ENCODE measurements at regions not wholly inside any gene's neighbourhood (a gene's known extent, or its start where the extent isn't known, plus 50 kb on each side); places are given as distances from the start of the nearest gene placed in this dataset.
"Not testable (repeated sequence)": the region's sequence is repeated elsewhere in the genome, so short reads cannot be mapped to it uniquely, and the experiment has no call there.

- DNase-seq (ENCODE audit: low read depth in 4 of 4, low spot score in 2 of 4): no peak
These were observed 1033.9 kb downstream of the TYW1 start for GRCh38 chr7:68030530-68030929.

- DNase-seq (ENCODE audit: low read depth in 4 of 4, low spot score in 2 of 4): no peak
These were observed 1034.7 kb downstream of the TYW1 start for GRCh38 chr7:68031180-68031943.

GRCh38 chr7:68038621-68039314 is 1042.1 kb downstream of the TYW1 start:
- DNase-seq (ENCODE audit: low read depth in 4 of 4, low spot score in 2 of 4): no peak

- DNase-seq (ENCODE audit: low read depth in 4 of 4, low spot score in 2 of 4): no peak
These were observed 1044.9 kb downstream of the TYW1 start for GRCh38 chr7:68041554-68041953.

- DNase-seq (ENCODE audit: low read depth in 4 of 4, low spot score in 2 of 4): no peak
These were observed 1046.9 kb downstream of the TYW1 start for GRCh38 chr7:68043546-68043945.

GRCh38 chr7:68050627-68051026 is 1054.0 kb downstream of the TYW1 start:
- no peak for DNase-seq (ENCODE audit: low read depth in 4 of 4, low spot score in 2 of 4)

GRCh38 chr7:68058014-68058413 is 1061.4 kb downstream of the TYW1 start:
- no peak for DNase-seq (ENCODE audit: low read depth in 4 of 4, low spot score in 2 of 4)

GRCh38 chr7:68063171-68063570 is 1066.5 kb downstream of the TYW1 start:
- no peak for DNase-seq (ENCODE audit: low read depth in 4 of 4, low spot score in 2 of 4)

GRCh38 chr7:68065581-68065980 is 1068.9 kb downstream of the TYW1 start:
- DNase-seq (ENCODE audit: low read depth in 4 of 4, low spot score in 2 of 4): no peak

GRCh38 chr7:68067845-68068244 is 1071.2 kb downstream of the TYW1 start:
- no peak for DNase-seq (ENCODE audit: low read depth in 4 of 4, low spot score in 2 of 4)

GRCh38 chr7:68070992-68071391 is 1074.4 kb downstream of the TYW1 start:
- no peak for DNase-seq (ENCODE audit: low read depth in 4 of 4, low spot score in 2 of 4)

- DNase-seq (ENCODE audit: low read depth in 4 of 4, low spot score in 2 of 4): no peak
These were observed 1077.1 kb downstream of the TYW1 start for GRCh38 chr7:68073701-68074100.

GRCh38 chr7:68074242-68074641 is 1077.6 kb downstream of the TYW1 start:
- no peak for DNase-seq (ENCODE audit: low read depth in 4 of 4, low spot score in 2 of 4)

- no peak for DNase-seq (ENCODE audit: low read depth in 4 of 4, low spot score in 2 of 4)
These were observed 1081.6 kb downstream of the TYW1 start for GRCh38 chr7:68078157-68078710.

GRCh38 chr7:68082066-68082960 is 1085.7 kb downstream of the TYW1 start:
- DNase-seq (ENCODE audit: low read depth in 4 of 4, low spot score in 2 of 4): not testable (repeated sequence)

GRCh38 chr7:68082961-68083657 is 1086.5 kb downstream of the TYW1 start:
- not testable (repeated sequence) for DNase-seq (ENCODE audit: low read depth in 4 of 4, low spot score in 2 of 4)

- DNase-seq (ENCODE audit: low read depth in 4 of 4, low spot score in 2 of 4): no peak
These were observed 1090.8 kb downstream of the TYW1 start for GRCh38 chr7:68087401-68087800.

GRCh38 chr7:68088879-68089278 is 1092.2 kb downstream of the TYW1 start:
- DNase-seq (ENCODE audit: low read depth in 4 of 4, low spot score in 2 of 4): no peak

GRCh38 chr7:68090256-68090655 is 1093.6 kb downstream of the TYW1 start:
- not testable (repeated sequence) for DNase-seq (ENCODE audit: low read depth in 4 of 4, low spot score in 2 of 4)

- DNase-seq (ENCODE audit: low read depth in 4 of 4, low spot score in 2 of 4): no peak
These were observed 1106.7 kb downstream of the TYW1 start for GRCh38 chr7:68103319-68103718.
